Neuron (in vitro differentiated cells): ENCODE measurements at regions not wholly inside any gene's neighbourhood (a gene's known extent, or its start where the extent isn't known, plus 50 kb on each side); places are given as distances from the start of the nearest gene placed in this dataset.

Experiments used
- H2AFZ ChIP-seq: one replicate; pipeline ENCODE4 v1.6.1; 2013; ENCODE audit warnings: low read depth, mild to moderate bottlenecking, inconsistent platforms, low read length, moderate library complexity
- H3K27me3 ChIP-seq: one replicate; pipeline ENCODE4 v1.6.1; 2013; ENCODE audit warnings: low read length; ENCODE audit not compliant: insufficient read depth
- H3K36me3 ChIP-seq: one replicate; pipeline ENCODE4 v1.6.1; 2013; ENCODE audit warnings: low read length; ENCODE audit not compliant: insufficient read depth
- H3K4me1 ChIP-seq: one replicate; pipeline ENCODE4 v1.6.1; 2013; ENCODE audit warnings: low read length; ENCODE audit not compliant: insufficient read depth
- H3K4me3 ChIP-seq: 2 replicates; pipeline ENCODE4 v1.5.1; 2013; ENCODE audit warnings: mild to moderate bottlenecking, low read length, moderate library complexity
- H3K9me3 ChIP-seq: one replicate; pipeline ENCODE4 v1.6.1; 2013; ENCODE audit warnings: low read length

DNA sequence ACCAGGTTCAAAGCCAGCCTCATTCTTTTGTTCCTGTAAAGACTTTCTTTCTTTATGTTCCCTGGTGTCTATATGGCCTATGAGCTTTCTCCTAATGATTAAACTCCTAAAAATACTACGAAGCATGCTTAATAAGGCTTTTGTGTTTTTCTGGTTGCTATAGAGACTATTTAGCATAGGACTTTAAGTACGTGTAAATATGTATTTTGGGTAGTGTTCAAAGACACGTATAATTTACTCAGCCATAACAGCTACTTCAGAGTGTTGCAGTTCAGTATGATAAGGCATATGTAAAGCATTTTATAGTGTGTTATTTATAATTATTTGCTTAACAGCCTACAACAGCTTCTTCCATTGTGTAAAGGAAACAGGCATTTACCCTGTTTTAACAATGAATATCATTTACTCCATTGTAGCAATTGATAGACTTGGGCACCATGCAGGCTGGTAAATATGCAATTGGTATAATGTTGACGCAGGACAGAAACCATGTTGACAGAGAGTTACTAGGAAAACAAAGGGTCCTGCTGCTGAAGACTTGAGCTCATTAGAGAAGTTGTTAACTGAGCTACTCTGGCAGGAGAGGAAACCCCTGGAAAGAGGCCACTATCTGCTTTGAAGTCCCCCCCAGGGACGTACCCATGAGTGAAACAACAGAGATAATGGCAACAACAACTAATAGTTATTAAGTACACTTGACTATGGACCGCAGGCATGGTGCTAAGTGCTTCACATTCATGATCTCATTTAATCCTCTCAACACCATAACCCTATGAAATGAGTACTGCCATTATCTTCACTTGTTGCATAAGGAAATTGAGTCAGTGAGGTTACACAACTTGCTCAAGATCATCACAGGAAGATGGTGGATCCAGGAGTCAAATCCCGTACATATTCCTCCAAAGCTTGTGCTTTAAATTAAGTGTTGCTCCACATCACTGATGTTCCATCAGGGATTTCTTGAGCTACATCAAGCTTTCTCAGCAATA lies 342.2 kb upstream of the DYNLRB2 start:
- Histone ChIP-seq H3K4me1 (no peaks in the 10 kb centered on the region), H3K9me3 (no peaks in the 10 kb centered on the region), H2AFZ (no peak overlapping the region), H3K27me3 (no peaks in the 10 kb centered on the region), H3K36me3 (no peaks in the 10 kb centered on the region), H3K4me3 (no peak overlapping the region)

GRCh38 chr16:80197741-80198201 lies 343.0 kb upstream of the DYNLRB2 start:
- no peak overlapping the region for H2AFZ ChIP-seq
- H3K36me3 ChIP-seq, result no peaks in the 10 kb centered on the region
- no peak overlapping the region for H3K4me3 ChIP-seq
- no peaks in the 10 kb centered on the region for H3K4me1 ChIP-seq
- H3K9me3 ChIP-seq, result no peaks in the 10 kb centered on the region
- no peaks in the 10 kb centered on the region for H3K27me3 ChIP-seq

DNA sequence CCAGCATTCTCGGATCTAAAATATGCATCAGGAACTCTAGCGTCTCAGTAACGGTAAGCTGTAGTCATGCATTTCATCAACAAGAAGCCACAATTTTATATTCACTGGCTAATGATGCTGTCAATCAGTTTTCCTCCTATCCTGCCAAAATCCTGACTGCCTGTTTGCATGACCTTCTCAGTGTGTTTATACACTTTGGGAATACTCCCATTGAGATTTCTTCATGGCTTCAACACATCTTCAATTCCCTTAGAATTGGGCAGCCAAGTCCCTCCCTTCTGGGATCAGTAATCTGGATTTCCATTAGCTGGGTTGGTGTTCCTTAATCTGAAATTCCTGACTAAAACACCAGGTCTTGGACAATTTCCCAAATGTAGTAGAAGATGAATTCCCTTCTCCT lies 348.9 kb upstream of the DYNLRB2 start:
- H3K27me3 ChIP-seq, result no peaks in the 10 kb centered on the region
- no peaks in the 10 kb centered on the region for H3K9me3 ChIP-seq
- no peak overlapping the region for H3K4me3 ChIP-seq
- no peak overlapping the region for H2AFZ ChIP-seq
- no peaks in the 10 kb centered on the region for H3K4me1 ChIP-seq
- H3K36me3 ChIP-seq, result no peaks in the 10 kb centered on the region

DNA sequence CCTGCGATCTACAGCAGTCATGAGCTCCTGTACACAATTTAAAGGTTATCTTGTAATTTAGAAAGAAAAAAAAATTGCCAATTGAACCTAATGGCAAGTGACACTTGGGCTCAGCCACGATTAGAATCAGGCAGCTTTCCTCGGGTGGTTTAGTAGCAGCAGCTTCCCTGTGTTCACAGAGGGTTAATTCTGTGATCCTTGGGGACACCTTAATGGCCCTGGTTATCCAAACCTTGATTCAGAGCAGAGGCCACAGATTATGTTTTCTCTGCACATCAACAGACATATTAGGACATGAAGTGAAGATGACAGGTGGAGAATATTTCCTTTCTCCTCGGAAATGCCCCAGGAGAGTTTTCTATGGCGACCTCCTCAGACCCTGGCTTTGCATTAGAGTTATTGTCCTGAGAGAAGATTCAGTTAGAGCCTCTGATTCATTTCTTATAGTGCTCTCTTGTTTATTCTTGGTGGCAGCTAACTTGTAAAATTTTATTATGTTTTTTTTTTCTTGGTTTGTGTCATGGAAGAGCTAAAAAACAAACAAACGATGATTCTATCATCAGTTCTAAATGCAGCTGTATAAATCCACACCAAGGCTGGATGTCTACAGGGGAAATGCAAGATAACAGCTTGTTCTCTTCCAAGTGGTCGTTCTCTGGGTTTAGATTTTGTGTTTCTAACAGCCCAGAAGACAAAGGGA lies 351.2 kb upstream of the DYNLRB2 start:
- Histone ChIP-seq H3K4me3 (no peak overlapping the region), H2AFZ (no peak overlapping the region), H3K9me3 (no peaks in the 10 kb centered on the region), H3K27me3 (no peaks in the 10 kb centered on the region), H3K4me1 (no peaks in the 10 kb centered on the region), H3K36me3 (no peaks in the 10 kb centered on the region)

DNA sequence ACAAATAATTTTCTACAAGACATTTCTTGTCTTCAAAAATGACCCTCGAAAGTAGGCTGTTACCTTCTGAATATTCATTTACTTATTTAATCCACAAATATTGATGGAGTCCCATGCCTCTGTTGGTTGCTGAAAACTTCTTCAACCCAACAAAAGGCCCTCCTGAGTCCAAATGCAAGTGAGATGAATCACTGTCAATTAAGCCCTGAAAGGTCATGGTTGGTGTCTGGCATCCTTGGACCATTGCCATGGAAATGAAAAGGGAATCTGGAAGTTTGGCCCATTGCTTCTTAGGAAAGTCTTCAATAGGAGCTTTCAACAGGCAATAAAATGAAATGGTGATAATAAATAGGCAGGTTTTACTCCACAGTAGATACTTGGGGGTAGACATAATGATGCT lies 364.7 kb upstream of the DYNLRB2 start:
- Histone ChIP-seq H3K4me1 (peaks cover 7% of the 10 kb centered on the region), H3K36me3 (no peaks in the 10 kb centered on the region)

GRCh38 chr16:80175011-80175410 lies 365.8 kb upstream of the DYNLRB2 start:
- Histone ChIP-seq H3K27me3 (no peaks in the 10 kb centered on the region), H3K4me1 (peaks cover 7% of the 10 kb centered on the region), H2AFZ (no peak overlapping the region), H3K4me3 (no peak overlapping the region), H3K36me3 (no peaks in the 10 kb centered on the region), H3K9me3 (no peaks in the 10 kb centered on the region)

More for the DNA sequence above, 364.7 kb upstream of the DYNLRB2 start:
- Histone ChIP-seq H3K27me3 (no peaks in the 10 kb centered on the region), H3K9me3 (no peaks in the 10 kb centered on the region), H3K4me3 (no peak overlapping the region), H2AFZ (no peak overlapping the region)

DNA sequence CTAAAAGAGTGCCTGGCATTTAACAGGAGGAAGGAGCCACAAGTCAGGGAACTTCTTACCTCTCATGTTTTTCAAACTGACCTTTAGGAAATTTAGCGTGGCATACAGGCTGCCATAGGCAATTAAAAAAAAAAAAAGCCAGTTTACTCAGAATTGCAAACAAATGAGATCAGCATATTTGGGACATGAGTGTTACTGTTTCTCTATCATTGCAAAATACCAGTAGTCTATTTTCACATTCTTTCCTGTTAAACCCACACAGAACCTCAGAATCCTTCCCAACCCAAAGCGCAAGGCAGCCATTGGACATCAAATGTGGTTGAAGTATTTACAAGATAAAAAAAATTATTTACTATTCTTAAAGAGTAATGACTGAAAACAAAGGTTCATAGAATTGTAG lies 366.4 kb upstream of the DYNLRB2 start:
- Histone ChIP-seq H3K9me3 (no peaks in the 10 kb centered on the region), H3K27me3 (no peaks in the 10 kb centered on the region), H3K36me3 (no peaks in the 10 kb centered on the region), H3K4me3 (no peak overlapping the region), H2AFZ (no peak overlapping the region), H3K4me1 (peaks cover 7% of the 10 kb centered on the region)

- Histone ChIP-seq H2AFZ (no peak overlapping the region), H3K27me3 (no peaks in the 10 kb centered on the region), H3K4me1 (peaks cover 7% of the 10 kb centered on the region), H3K36me3 (no peaks in the 10 kb centered on the region), H3K9me3 (no peaks in the 10 kb centered on the region), H3K4me3 (no peak overlapping the region)
These were observed 369.0 kb upstream of the DYNLRB2 start for GRCh38 chr16:80171746-80172145.

- Histone ChIP-seq H3K4me1 (peaks cover 5% of the 10 kb centered on the region), H3K4me3 (no peak overlapping the region)
These were observed 369.6 kb upstream of the DYNLRB2 start for GRCh38 chr16:80171199-80171598.

GRCh38 chr16:80167657-80168390 lies 373.0 kb upstream of the DYNLRB2 start:
- no peaks in the 10 kb centered on the region for H3K4me1 ChIP-seq
- H3K9me3 ChIP-seq, result no peaks in the 10 kb centered on the region
- no peaks in the 10 kb centered on the region for H3K27me3 ChIP-seq
- no peaks in the 10 kb centered on the region for H3K36me3 ChIP-seq
- H3K4me3 ChIP-seq, result no peak overlapping the region
- H2AFZ ChIP-seq, result no peak overlapping the region

More at GRCh38 chr16:80171199-80171598, 369.6 kb upstream of the DYNLRB2 start:
- Histone ChIP-seq H2AFZ (no peak overlapping the region), H3K9me3 (no peaks in the 10 kb centered on the region), H3K27me3 (no peaks in the 10 kb centered on the region), H3K36me3 (no peaks in the 10 kb centered on the region)

DNA sequence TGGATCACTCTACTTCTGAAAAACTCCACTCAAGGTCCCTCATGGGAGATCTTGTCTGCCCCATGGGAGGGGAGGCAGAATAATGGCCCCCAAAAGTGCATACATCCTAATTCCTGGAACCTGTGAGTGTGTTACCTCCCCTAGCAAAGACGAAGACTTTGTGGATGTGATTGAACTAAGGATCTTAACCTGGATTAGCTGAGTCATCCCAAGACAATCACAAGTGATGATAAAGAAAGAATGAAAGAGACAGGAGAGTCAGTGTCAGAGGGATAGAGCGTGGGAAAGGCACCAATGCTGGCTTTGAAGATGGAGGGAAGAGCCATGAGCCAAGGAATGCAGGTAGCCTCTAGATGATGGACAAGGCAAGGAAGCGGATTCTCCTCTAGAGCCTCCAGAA lies 374.7 kb upstream of the DYNLRB2 start:
- Histone ChIP-seq H3K4me1 (no peaks in the 10 kb centered on the region), H3K36me3 (no peaks in the 10 kb centered on the region), H3K27me3 (no peaks in the 10 kb centered on the region), H3K9me3 (no peaks in the 10 kb centered on the region), H2AFZ (no peak overlapping the region), H3K4me3 (no peak overlapping the region)

- Histone ChIP-seq H3K4me3 (no peak overlapping the region), H3K27me3 (no peaks in the 10 kb centered on the region)
These were observed 375.7 kb upstream of the DYNLRB2 start for GRCh38 chr16:80164966-80165550.

More at GRCh38 chr16:80164966-80165550, 375.7 kb upstream of the DYNLRB2 start:
- Histone ChIP-seq H3K36me3 (no peaks in the 10 kb centered on the region), H3K4me1 (no peaks in the 10 kb centered on the region), H3K9me3 (no peaks in the 10 kb centered on the region), H2AFZ (no peak overlapping the region)
